ENCODE measurements at regions not wholly inside any gene's neighbourhood (a gene's known extent, or its start where the extent isn't known, plus 50 kb on each side); places are given as distances from the start of the nearest gene placed in this dataset.

GRCh38 chr3:193835414-193835813 is 242.4 kb downstream of the OPA1 start:
- TF ChIP-seq CTCF (IDR thresholded peaks at IDR 0.05; ENCODE audit: low read depth, low read length, missing input control) (no peak), ATF3 (IDR thresholded peaks at IDR 0.05) (no peak), ZBTB33 (IDR thresholded peaks at IDR 0.05) (no peak), TAF1 (conservative IDR thresholded peaks at IDR 0.05) (no peak), JUND (IDR thresholded peaks at IDR 0.05) (no peak)

Data from liver (tissue), 3 donors.